Peyer's patch (tissue), 4 donors: ENCODE measurements at regions not wholly inside any gene's neighbourhood (a gene's known extent, or its start where the extent isn't known, plus 50 kb on each side); places are given as distances from the start of the nearest gene placed in this dataset.

Experiments
- DNase-seq, 3 donors: peaks; one replicate each; pipeline ENCODE4 v3.0.0-alpha.2; 2017 to 2019
- H3K27ac ChIP-seq, 4 donors: fragments of 200-600 bp; sonication (generic); one replicate each; pipeline ENCODE4 v1.5.1; 2016 to 2019
- H3K27me3 ChIP-seq, 2 donors: fragments of 200-600 bp; sonication (generic); one replicate each; pipeline ENCODE4 v1.5.1; 2019
- H3K36me3 ChIP-seq, 3 donors: fragments of 200-600 bp; sonication (generic); one replicate each; pipeline ENCODE4 v1.5.1; 2016 to 2019
- H3K4me1 ChIP-seq, 4 donors: fragments of 200-600 bp; sonication (generic); one replicate each; pipeline ENCODE4 v1.5.1; 2016 to 2019
- H3K4me3 ChIP-seq, 4 donors: fragments of 200-600 bp; sonication (generic); 1 replicate in 3 of 4; 2 replicates in 1 of 4; pipeline ENCODE4 v1.5.1; 2016 to 2019; ENCODE audit warnings: mild to moderate bottlenecking in 1 of 4
- H3K9me3 ChIP-seq, 4 donors: fragments of 200-600 bp; sonication (generic); one replicate each; pipeline ENCODE4 v1.5.1; 2016 to 2019; ENCODE audit warnings: mild to moderate bottlenecking in 1 of 4
- CTCF ChIP-seq, 6 experiments: fragments of 450-650 bp in 4 of 6; fragments of 200-600 bp in 2 of 6; sonication (generic) in 1 of 6; IDR thresholded peaks; one replicate each; pipeline ENCODE4 v1.5.1; 2017 to 2019; ENCODE audit warnings: antibody characterized with exemption in 6 of 6, mild to moderate bottlenecking in 3 of 6, moderate library complexity in 1 of 6
- POLR2A ChIP-seq, 2 donors: fragments of 450-650 bp; IDR thresholded peaks; one replicate each; pipeline ENCODE4 v1.5.1; 2017; ENCODE audit warnings: antibody characterized with exemption in 2 of 2, mild to moderate bottlenecking in 2 of 2, moderate library complexity in 2 of 2

GRCh38 chrX:8105531-8105930 is 65.5 kb downstream of the VCX2 start:
- H3K27me3 ChIP-seq, result no peaks in the 10 kb centered on the region
- no peak overlapping the region for H3K27ac ChIP-seq
- H3K4me1 ChIP-seq, result no peaks in the 10 kb centered on the region
- H3K36me3 ChIP-seq, result no peaks in the 10 kb centered on the region
- no peak overlapping the region for H3K4me3 ChIP-seq
- no peak for DNase-seq
- no peaks in the 10 kb centered on the region for H3K9me3 ChIP-seq
- TF ChIP-seq CTCF (IDR thresholded peaks at IDR 0.05), result no peak
- TF ChIP-seq POLR2A (IDR thresholded peaks at IDR 0.05), result no peak

- TF ChIP-seq POLR2A (IDR thresholded peaks at IDR 0.05) (no peak), CTCF (IDR thresholded peaks at IDR 0.05) (no peak)
- Histone ChIP-seq H3K4me1 (no peaks in the 10 kb centered on the region), H3K27me3 (no peaks in the 10 kb centered on the region), H3K27ac (no peak overlapping the region), H3K4me3 (no peak overlapping the region), H3K9me3 (no peaks in the 10 kb centered on the region), H3K36me3 (no peaks in the 10 kb centered on the region)
- no peak for DNase-seq
Observed at GRCh38 chrX:8103655-8104054, 67.4 kb downstream of the VCX2 start.

GRCh38 chrX:8091510-8091909 is 79.6 kb downstream of the VCX2 start:
- no peaks in the 10 kb centered on the region for H3K9me3 ChIP-seq
- H3K4me3 ChIP-seq, result no peak overlapping the region
- H3K4me1 ChIP-seq, result no peaks in the 10 kb centered on the region
- H3K36me3 ChIP-seq, result no peaks in the 10 kb centered on the region
- DNase-seq, result no peak
- H3K27ac ChIP-seq, result no peak overlapping the region
- TF ChIP-seq POLR2A (IDR thresholded peaks at IDR 0.05) (no peak), CTCF (IDR thresholded peaks at IDR 0.05) (no peak)
- no peaks in the 10 kb centered on the region for H3K27me3 ChIP-seq

- Histone ChIP-seq H3K4me3 (no peak overlapping the region), H3K27me3 (no peaks in the 10 kb centered on the region), H3K4me1 (no peaks in the 10 kb centered on the region), H3K9me3 (no peaks in the 10 kb centered on the region), H3K36me3 (no peaks in the 10 kb centered on the region), H3K27ac (no peak overlapping the region)
- no peak for DNase-seq
- no peak for TF ChIP-seq CTCF (IDR thresholded peaks at IDR 0.05)
- no peak for TF ChIP-seq POLR2A (IDR thresholded peaks at IDR 0.05)
Observed at GRCh38 chrX:8090906-8091305, 80.2 kb downstream of the VCX2 start.

- Histone ChIP-seq H3K36me3 (no peaks in the 10 kb centered on the region), H3K9me3 (no peaks in the 10 kb centered on the region), H3K4me1 (no peaks in the 10 kb centered on the region), H3K4me3 (no peak overlapping the region), H3K27me3 (no peaks in the 10 kb centered on the region), H3K27ac (no peak overlapping the region)
- no peak for DNase-seq
- TF ChIP-seq POLR2A (IDR thresholded peaks at IDR 0.05) (no peak), CTCF (IDR thresholded peaks at IDR 0.05) (no peak)
Observed at GRCh38 chrX:8090482-8090881, 80.6 kb downstream of the VCX2 start.

GRCh38 chrX:8089141-8089540 is 81.9 kb downstream of the VCX2 start:
- H3K27me3 ChIP-seq, result no peaks in the 10 kb centered on the region
- no peaks in the 10 kb centered on the region for H3K9me3 ChIP-seq
- no peaks in the 10 kb centered on the region for H3K36me3 ChIP-seq
- no peak overlapping the region for H3K4me3 ChIP-seq
- H3K27ac ChIP-seq, result no peak overlapping the region
- no peaks in the 10 kb centered on the region for H3K4me1 ChIP-seq
- no peak for TF ChIP-seq POLR2A (IDR thresholded peaks at IDR 0.05)
- TF ChIP-seq CTCF (IDR thresholded peaks at IDR 0.05), result no peak
- no peak for DNase-seq
